ENCODE measurements at regions not wholly inside any gene's neighbourhood (a gene's known extent, or its start where the extent isn't known, plus 50 kb on each side); places are given as distances from the start of the nearest gene placed in this dataset.

GRCh38 chr21:37967036-37967435 lies 50.8 kb upstream of the KCNJ6 start:
- DNase-seq, result no peak

GRCh38 chr21:37968744-37969143 lies 52.5 kb upstream of the KCNJ6 start:
- DNase-seq, result no peak

GRCh38 chr21:37970548-37970947 lies 54.3 kb upstream of the KCNJ6 start:
- no peak for DNase-seq

- DNase-seq, result no peak
Measured at GRCh38 chr21:37971390-37971950, 55.2 kb upstream of the KCNJ6 start.

GRCh38 chr21:37974081-37974480 lies 57.8 kb upstream of the KCNJ6 start:
- no peak for DNase-seq

- DNase-seq, result no peak
Measured at GRCh38 chr21:37982496-37983318, 66.5 kb upstream of the KCNJ6 start.

GRCh38 chr21:37983336-37984095 lies 67.3 kb upstream of the KCNJ6 start:
- no peak for DNase-seq

- DNase-seq, result no peak
Measured at GRCh38 chr21:37984416-37984815, 68.2 kb upstream of the KCNJ6 start.

GRCh38 chr21:37986000-37986399 lies 69.7 kb upstream of the KCNJ6 start:
- no peak for DNase-seq

- peak; percentile 92 for DNase-seq
Measured at GRCh38 chr21:37986751-37987399, 70.6 kb upstream of the KCNJ6 start.

- no peak for DNase-seq
Measured at GRCh38 chr21:37987668-37988067, 71.4 kb upstream of the KCNJ6 start.

GRCh38 chr21:37993071-37993470 lies 76.8 kb upstream of the KCNJ6 start:
- DNase-seq, result no peak

GRCh38 chr21:37994211-37994610 lies 78.0 kb upstream of the KCNJ6 start:
- DNase-seq, result no peak

- no peak for DNase-seq
Measured at GRCh38 chr21:38012672-38013071, 96.4 kb upstream of the KCNJ6 start.

- no peak for DNase-seq
Measured at GRCh38 chr21:38013741-38014140, 97.5 kb upstream of the KCNJ6 start.

- no peak for DNase-seq
Measured at GRCh38 chr21:38014298-38014697, 98.0 kb upstream of the KCNJ6 start.

GRCh38 chr21:38027901-38028498 lies 111.7 kb upstream of the KCNJ6 start:
- no peak for DNase-seq

- no peak for DNase-seq
Measured at GRCh38 chr21:38032082-38032801, 116.0 kb upstream of the KCNJ6 start.

GRCh38 chr21:38036016-38036415 lies 119.8 kb upstream of the KCNJ6 start:
- DNase-seq, result no peak

GRCh38 chr21:38037416-38037815 lies 121.2 kb upstream of the KCNJ6 start:
- no peak for DNase-seq

- no peak for DNase-seq
Measured at GRCh38 chr21:38039369-38039768, 123.1 kb upstream of the KCNJ6 start.

- no peak for DNase-seq
Measured at GRCh38 chr21:38039841-38040240, 123.6 kb upstream of the KCNJ6 start.
